HL-60 (cell line): ENCODE measurements at regions not wholly inside any gene's neighbourhood (a gene's known extent, or its start where the extent isn't known, plus 50 kb on each side); places are given as distances from the start of the nearest gene placed in this dataset.

ENCODE experiments used
- DNase-seq, 2 experiments: peaks; one replicate each; pipeline ENCODE4 v3.0.0-alpha.2; 2010 to 2020; ENCODE audit warnings: low read depth in 1 of 2, low spot score in 1 of 2
- H3K27ac ChIP-seq: fragments of 250-450 bp; sonication (Bioruptor Pico); replicated peaks from 2 replicates; pipeline ENCODE4 v1.5.1; 2020; ENCODE audit warnings: mild to moderate bottlenecking, moderate library complexity
- H3K27me3 ChIP-seq: fragments of 250-450 bp; sonication (Bioruptor Pico); 2 replicates; pipeline ENCODE4 v1.5.1; 2021; ENCODE audit warnings: mild to moderate bottlenecking, moderate library complexity; ENCODE audit not compliant: insufficient read depth, poor library complexity, severe bottlenecking
- H3K4me3 ChIP-seq: replicated peaks from 2 replicates; pipeline ENCODE4 v1.5.1; 2011; ENCODE audit warnings: mild to moderate bottlenecking, control low read depth, low read length; ENCODE audit not compliant: insufficient read depth
- CTCF ChIP-seq: IDR thresholded peaks from one replicate; pipeline ENCODE4 v1.5.1; 2011; ENCODE audit warnings: low read length, control low read depth, inconsistent platforms; ENCODE audit not compliant: insufficient read depth
- GABPA ChIP-seq: IDR thresholded peaks from 2 replicates; pipeline ENCODE4 v1.6.1; 2012; ENCODE audit warnings: low read depth
- POLR2AphosphoS5 ChIP-seq: IDR thresholded peaks from 2 replicates; pipeline ENCODE4 v1.6.1; 2012; ENCODE audit warnings: low read depth
- SPI1 ChIP-seq: IDR thresholded peaks from 2 replicates; pipeline ENCODE4 v1.6.1; 2012; ENCODE audit warnings: low read depth, mild to moderate bottlenecking, borderline replicate concordance
- TF ChIP-seq, protein P1 (sequence below): IDR thresholded peaks from 2 replicates; pipeline ENCODE4 v1.6.1; 2012; ENCODE audit warnings: low read depth; ENCODE audit not compliant: insufficient replicate concordance

GRCh38 chr10:84943541-84943940 lies 615.2 kb downstream of the CCSER2 start:
- H3K27me3 ChIP-seq, result no peaks in the 10 kb centered on the region
- H3K27ac ChIP-seq, result no peak overlapping the region
- TF ChIP-seq GABPA (no peak), CTCF (no peak), POLR2AphosphoS5 (no peak), SPI1 (no peak)
- TF ChIP-seq, protein P1, sequence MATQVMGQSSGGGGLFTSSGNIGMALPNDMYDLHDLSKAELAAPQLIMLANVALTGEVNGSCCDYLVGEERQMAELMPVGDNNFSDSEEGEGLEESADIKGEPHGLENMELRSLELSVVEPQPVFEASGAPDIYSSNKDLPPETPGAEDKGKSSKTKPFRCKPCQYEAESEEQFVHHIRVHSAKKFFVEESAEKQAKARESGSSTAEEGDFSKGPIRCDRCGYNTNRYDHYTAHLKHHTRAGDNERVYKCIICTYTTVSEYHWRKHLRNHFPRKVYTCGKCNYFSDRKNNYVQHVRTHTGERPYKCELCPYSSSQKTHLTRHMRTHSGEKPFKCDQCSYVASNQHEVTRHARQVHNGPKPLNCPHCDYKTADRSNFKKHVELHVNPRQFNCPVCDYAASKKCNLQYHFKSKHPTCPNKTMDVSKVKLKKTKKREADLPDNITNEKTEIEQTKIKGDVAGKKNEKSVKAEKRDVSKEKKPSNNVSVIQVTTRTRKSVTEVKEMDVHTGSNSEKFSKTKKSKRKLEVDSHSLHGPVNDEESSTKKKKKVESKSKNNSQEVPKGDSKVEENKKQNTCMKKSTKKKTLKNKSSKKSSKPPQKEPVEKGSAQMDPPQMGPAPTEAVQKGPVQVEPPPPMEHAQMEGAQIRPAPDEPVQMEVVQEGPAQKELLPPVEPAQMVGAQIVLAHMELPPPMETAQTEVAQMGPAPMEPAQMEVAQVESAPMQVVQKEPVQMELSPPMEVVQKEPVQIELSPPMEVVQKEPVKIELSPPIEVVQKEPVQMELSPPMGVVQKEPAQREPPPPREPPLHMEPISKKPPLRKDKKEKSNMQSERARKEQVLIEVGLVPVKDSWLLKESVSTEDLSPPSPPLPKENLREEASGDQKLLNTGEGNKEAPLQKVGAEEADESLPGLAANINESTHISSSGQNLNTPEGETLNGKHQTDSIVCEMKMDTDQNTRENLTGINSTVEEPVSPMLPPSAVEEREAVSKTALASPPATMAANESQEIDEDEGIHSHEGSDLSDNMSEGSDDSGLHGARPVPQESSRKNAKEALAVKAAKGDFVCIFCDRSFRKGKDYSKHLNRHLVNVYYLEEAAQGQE, result no peak
- no peak overlapping the region for H3K4me3 ChIP-seq
- DNase-seq, result no peak

- H3K4me3 ChIP-seq, result no peak overlapping the region
- no peak for DNase-seq
- no peak overlapping the region for H3K27ac ChIP-seq
- H3K27me3 ChIP-seq, result no peaks in the 10 kb centered on the region
- TF ChIP-seq CTCF (no peak), GABPA (no peak), SPI1 (no peak), POLR2AphosphoS5 (no peak)
- TF ChIP-seq, protein P1, result no peak
Measured at GRCh38 chr10:84944187-84944586, 615.8 kb downstream of the CCSER2 start.

GRCh38 chr10:84945791-84946190 lies 617.4 kb downstream of the CCSER2 start:
- no peak for TF ChIP-seq POLR2AphosphoS5
- TF ChIP-seq CTCF, result no peak
- no peak for TF ChIP-seq SPI1
- TF ChIP-seq, protein P1, result no peak
- TF ChIP-seq GABPA, result no peak
- H3K4me3 ChIP-seq, result no peak overlapping the region
- no peak for DNase-seq
- no peaks in the 10 kb centered on the region for H3K27me3 ChIP-seq
- no peak overlapping the region for H3K27ac ChIP-seq
